SJCRH30 (cell line): ENCODE measurements at regions not wholly inside any gene's neighbourhood (a gene's known extent, or its start where the extent isn't known, plus 50 kb on each side); places are given as distances from the start of the nearest gene placed in this dataset.

Experiments used
- DNase-seq, 2 experiments: peaks; one replicate each; pipeline ENCODE4 v3.0.0-alpha.2; 2015 to 2020
- H3K27ac ChIP-seq: fragments of 250-450 bp; sonication (Bioruptor Pico); 2 replicates; pipeline ENCODE4 v1.5.1; 2020; ENCODE audit warnings: mild to moderate bottlenecking, moderate library complexity
- H3K27me3 ChIP-seq: fragments of 250-450 bp; sonication (Bioruptor Pico); 2 replicates; pipeline ENCODE4 v1.5.1; 2020; ENCODE audit warnings: mild to moderate bottlenecking, moderate library complexity
- H3K36me3 ChIP-seq: fragments of 250-450 bp; sonication (Bioruptor Pico); 2 replicates; pipeline ENCODE4 v1.5.1; 2020; ENCODE audit warnings: mild to moderate bottlenecking, moderate library complexity
- H3K4me1 ChIP-seq: fragments of 250-450 bp; sonication (Bioruptor Pico); 2 replicates; pipeline ENCODE4 v1.5.1; 2020; ENCODE audit warnings: mild to moderate bottlenecking, moderate library complexity
- H3K4me3 ChIP-seq: fragments of 250-450 bp; sonication (Bioruptor Pico); 2 replicates; pipeline ENCODE4 v1.5.1; 2020; ENCODE audit warnings: mild to moderate bottlenecking, moderate library complexity
- H3K9me3 ChIP-seq: fragments of 250-450 bp; sonication (Bioruptor Pico); replicated peaks from 2 replicates; pipeline ENCODE4 v1.5.1; 2020; ENCODE audit warnings: mild to moderate bottlenecking, moderate library complexity

DNA sequence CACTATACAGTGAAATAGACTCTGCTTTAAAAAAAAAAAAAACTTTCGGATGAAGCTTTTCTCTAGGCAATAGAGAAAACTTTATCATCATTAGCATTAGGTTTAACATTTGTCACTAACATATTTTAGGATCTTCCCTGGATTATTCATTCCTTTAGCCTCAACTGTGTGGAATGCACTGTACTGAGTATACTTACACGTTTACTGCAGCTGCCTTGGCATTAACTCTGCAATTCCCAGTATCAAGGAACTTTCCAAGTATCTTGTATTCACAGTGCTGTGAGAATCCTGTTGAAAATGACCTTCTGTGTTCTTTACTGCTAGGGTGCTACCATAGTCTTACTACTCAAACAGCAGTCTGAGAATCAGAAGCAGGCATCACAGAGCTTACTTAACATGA lies 328.2 kb upstream of the COL3A1 start:
- Histone ChIP-seq H3K27ac (no peak overlapping the region), H3K9me3 (0 out of 2 replicates have a peak, but pooled peaks cover 5% of the 10 kb centered on the region), H3K4me3 (no peak overlapping the region), H3K4me1 (peaks cover 6% of the 10 kb centered on the region; the same call in 1 of the 2 replicates), H3K27me3 (no peaks in the 10 kb centered on the region), H3K36me3 (no peaks in the 10 kb centered on the region)
- DNase-seq, result peak; percentile 12 to 45

DNA sequence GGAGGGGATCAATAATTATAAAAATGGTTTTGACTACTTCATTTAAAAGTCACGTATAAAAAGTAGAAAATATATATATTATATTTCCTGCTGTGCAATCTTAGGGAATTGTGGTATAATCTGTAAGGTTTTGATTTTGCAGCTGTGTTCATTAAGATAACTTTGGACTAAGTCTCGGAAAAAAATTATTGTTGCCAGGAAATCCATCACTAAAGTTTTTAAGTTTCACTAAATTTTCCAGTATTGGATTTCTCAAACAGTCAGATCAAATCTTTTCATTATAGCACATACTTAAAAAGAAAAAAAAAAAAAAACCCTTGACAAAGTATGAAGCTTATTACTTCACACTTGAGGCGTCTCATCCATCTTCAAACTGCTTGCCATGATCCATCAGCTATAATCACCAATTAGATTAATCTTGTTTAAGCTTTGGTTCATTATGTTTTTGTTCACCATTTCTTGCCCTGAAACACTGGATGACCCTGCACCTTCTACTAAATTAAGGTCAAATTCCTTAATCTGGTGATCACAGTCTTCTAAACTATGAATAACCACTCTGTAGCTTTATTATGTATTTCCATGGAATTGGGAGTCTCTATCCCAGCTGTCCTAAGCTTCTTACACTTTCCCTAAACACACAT lies 326.6 kb upstream of the COL3A1 start:
- H3K4me1 ChIP-seq, result peaks cover 6% of the 10 kb centered on the region; the same call in 1 of the 2 replicates
- DNase-seq, result no peak
- H3K9me3 ChIP-seq, result 0 out of 2 replicates have a peak, but pooled peaks cover 5% of the 10 kb centered on the region
- H3K27ac ChIP-seq, result no peak overlapping the region
- H3K4me3 ChIP-seq, result no peak overlapping the region
- no peaks in the 10 kb centered on the region for H3K36me3 ChIP-seq
- H3K27me3 ChIP-seq, result no peaks in the 10 kb centered on the region

DNA sequence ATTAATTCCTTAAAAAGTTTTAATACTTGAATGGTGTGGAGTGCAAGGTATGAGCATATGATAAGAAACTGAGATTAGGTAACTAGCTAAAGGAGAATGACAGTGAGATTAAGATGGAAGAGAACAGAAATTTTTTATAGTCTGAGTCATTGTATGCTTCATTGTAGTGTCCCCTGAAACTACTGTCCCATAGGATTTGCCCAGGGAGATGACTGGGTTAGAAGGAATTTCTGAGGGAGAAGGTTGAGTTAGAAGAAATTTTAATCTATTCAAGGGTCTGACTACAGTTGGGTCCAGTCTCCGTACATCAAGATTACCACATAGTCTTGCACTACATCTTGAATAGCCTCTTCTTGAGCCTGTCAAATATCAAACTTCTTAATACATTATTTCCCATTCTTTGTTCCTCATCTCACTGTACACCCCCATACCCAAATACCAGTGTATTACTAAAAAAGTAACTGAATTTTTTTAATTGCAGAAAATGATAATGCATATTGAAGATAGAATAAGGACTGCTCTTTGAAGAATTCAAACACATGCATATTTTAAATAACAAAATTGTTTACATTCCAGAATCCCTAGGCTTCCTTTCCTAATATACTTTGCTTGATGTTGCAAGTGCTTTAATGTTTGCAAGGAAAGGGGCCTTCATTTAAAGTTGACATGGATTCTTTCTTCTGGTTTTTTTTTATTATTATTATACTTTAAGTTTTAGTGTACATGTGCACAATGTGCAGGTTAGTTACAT lies 314.3 kb upstream of the COL3A1 start:
- H3K9me3 ChIP-seq, result peaks cover 9% of the 10 kb centered on the region; the same call in 1 of the 2 replicates
- H3K27me3 ChIP-seq, result no peaks in the 10 kb centered on the region
- H3K27ac ChIP-seq, result no peak overlapping the region
- no peak overlapping the region for H3K4me3 ChIP-seq
- peak; percentile 35 to 50 for DNase-seq
- H3K4me1 ChIP-seq, result peaks cover 24% of the 10 kb centered on the region
- no peaks in the 10 kb centered on the region for H3K36me3 ChIP-seq

DNA sequence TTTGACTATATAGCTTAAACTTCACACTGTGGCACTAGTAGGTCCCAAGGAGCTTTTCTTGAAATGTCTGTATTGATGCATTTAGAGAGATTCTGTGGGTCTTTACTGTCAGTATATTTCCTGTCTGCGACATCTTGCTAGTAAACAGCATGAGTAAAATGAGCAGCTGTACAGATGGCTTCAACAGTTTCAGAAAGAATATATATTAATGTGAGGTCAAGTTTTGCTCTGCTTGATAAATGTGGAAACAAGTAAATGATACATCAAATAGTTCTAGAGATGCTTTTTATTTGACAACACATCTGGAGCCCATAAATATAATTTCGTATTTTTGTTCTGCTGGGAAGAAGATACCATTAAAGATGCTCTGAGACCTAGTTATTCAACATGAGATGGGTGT lies 310.9 kb upstream of the COL3A1 start:
- Histone ChIP-seq H3K4me3 (no peak overlapping the region), H3K27me3 (no peaks in the 10 kb centered on the region), H3K27ac (no peak overlapping the region), H3K9me3 (peaks cover 9% of the 10 kb centered on the region; the same call in 1 of the 2 replicates), H3K36me3 (no peaks in the 10 kb centered on the region), H3K4me1 (peaks cover 22% of the 10 kb centered on the region)
- peak in 1 of 2 experiments; percentile 63 for DNase-seq

DNA sequence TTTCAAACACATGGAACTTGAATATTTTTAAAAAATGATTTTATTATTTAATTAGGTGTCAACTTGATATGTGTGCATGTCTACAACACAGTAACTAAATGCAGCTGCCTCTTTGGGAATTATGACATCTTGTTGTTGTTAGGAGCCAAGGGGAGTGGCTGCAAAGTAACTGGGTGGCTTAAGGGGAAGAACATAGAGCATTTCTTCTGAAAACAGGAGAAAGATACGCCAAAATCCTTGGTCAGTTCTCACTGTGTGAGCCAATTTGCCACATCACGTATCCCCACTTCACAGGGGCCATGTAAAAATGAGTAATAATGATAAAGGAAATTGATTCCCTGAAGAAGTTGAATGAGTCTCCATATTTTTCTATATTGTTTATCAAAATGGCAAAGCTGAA lies 309.8 kb upstream of the COL3A1 start:
- Histone ChIP-seq H3K27me3 (no peaks in the 10 kb centered on the region), H3K4me3 (no peak overlapping the region), H3K27ac (no peak overlapping the region), H3K4me1 (peaks cover 21% of the 10 kb centered on the region), H3K36me3 (no peaks in the 10 kb centered on the region), H3K9me3 (peaks cover 9% of the 10 kb centered on the region; the same call in 1 of the 2 replicates)
- no peak for DNase-seq

DNA sequence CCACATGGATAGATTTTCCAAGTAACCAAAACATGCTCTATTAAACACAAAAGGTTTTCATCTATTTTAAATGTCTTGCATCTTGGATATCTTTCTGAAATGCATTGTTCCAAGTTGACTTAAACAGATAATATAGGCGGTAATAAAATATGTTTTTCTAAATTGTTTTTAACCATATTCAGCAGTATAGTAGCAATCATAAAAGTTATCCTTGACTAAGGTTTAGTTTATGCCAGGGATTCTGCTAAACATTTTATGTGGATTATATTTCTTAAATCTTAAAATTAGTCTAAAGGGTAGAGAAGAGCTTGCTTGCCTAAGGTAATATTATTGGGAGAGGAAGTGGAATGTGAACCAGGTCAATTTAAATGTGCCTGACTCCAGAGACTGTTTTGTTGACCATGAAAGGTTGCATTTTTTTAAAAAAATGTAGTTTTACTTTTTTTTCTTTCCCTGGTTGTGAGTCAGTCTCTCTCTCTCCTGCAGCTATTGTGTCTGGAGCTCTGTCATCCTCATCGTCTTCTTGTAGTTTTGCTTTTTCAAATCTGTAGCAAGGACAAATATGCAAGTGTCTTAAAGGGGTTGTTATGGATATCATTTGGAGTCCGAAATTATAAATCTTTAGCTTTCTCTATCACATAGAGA lies 309.1 kb upstream of the COL3A1 start:
- no peak overlapping the region for H3K4me3 ChIP-seq
- H3K4me1 ChIP-seq, result peaks cover 16% of the 10 kb centered on the region
- DNase-seq, result no peak
- no peaks in the 10 kb centered on the region for H3K36me3 ChIP-seq
- peaks cover 6% of the 10 kb centered on the region; the same call in 1 of the 2 replicates for H3K9me3 ChIP-seq
- H3K27ac ChIP-seq, result no peak overlapping the region
- H3K27me3 ChIP-seq, result no peaks in the 10 kb centered on the region

DNA sequence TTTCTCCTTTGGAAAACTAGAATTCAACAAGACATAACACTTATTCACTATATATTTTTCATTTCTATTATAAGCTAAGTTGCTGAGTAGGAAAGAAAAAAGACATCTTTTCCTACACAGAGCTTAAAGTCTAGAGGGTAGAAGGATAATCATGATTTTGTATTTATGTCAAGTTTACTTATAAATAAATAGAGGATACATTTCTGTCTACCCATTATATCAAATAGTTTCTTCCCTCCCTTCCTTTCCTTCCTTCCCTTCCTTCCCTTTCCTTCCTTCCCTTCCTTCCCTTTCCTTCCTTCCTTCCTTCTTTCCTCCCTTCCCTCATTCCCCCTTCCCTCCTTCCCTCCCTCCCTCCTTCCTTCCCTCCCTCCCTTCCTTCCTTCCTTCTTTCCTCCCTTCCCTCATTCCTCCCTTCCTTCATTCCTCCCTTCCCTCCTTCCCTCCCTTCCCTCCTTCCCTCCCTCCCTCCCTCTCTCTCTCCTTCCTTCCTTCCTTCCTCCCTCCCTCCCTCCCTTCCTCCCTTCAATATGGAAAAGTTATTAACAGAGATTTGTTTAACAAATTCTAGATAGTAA lies 308.4 kb upstream of the COL3A1 start:
- Histone ChIP-seq H3K27ac (no peak overlapping the region), H3K27me3 (no peaks in the 10 kb centered on the region), H3K36me3 (no peaks in the 10 kb centered on the region), H3K4me3 (no peak overlapping the region), H3K4me1 (peaks cover 16% of the 10 kb centered on the region), H3K9me3 (peaks cover 6% of the 10 kb centered on the region; the same call in 1 of the 2 replicates)
- DNase-seq, result no peak

DNA sequence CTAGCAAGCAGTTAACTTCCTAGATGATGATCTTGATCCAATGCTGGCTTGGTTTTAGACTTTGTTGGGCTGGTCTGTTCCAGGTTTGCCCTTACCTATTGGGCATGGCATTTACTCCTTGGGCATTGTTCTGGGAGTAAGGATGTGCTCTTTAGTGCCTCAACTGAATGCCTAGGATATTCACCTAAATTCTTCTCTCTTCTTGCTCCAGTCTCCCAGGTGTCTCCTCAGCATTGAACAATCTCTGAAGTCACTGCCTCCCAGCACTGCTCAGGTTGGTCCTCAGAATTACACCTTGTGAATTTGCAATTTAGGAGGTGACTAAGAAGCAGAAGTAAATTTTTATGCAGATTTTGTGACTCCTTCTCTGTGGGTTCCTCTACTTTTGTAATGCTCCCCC lies 307.7 kb upstream of the COL3A1 start:
- H3K4me3 ChIP-seq, result no peak overlapping the region
- H3K36me3 ChIP-seq, result no peaks in the 10 kb centered on the region
- H3K27ac ChIP-seq, result no peak overlapping the region
- DNase-seq, result no peak
- peaks cover 12% of the 10 kb centered on the region for H3K4me1 ChIP-seq
- H3K9me3 ChIP-seq, result peaks cover under 1% of the 10 kb centered on the region; the same call in 1 of the 2 replicates
- no peaks in the 10 kb centered on the region for H3K27me3 ChIP-seq

DNA sequence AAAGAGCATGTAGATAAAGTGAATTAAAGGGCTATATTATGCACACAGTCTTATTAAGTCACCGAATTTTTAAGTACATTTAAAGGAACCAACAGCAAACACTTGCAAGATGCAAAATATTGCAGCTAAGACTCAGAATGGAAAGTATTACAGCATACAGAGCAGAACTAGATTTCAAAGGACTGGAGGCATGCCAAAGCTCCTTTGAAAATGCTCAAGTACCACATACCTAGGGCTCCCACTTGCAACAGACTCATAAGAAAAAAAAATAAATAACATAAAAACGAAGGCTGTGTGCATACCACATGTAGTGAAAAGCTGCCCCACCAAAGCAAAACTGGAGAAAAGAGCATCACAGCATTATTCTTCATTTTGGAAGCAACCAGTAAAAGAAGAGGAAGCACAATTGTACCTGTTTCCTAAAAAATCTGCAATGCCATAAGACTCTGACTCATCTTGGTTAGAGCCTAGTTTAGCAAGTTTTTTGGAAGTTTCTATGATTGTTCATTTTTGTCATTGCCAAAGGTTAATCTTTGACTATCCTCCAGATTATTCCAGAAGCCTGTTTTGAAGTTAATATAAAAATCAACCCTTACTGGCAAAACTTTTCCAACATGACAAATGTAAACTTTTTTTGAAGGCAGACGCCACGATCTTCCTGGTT lies 306.0 kb upstream of the COL3A1 start:
- peaks cover 5% of the 10 kb centered on the region for H3K4me1 ChIP-seq
- DNase-seq, result no peak
- no peak overlapping the region for H3K27ac ChIP-seq
- H3K9me3 ChIP-seq, result no peaks in the 10 kb centered on the region; the same call in 1 of the 2 replicates
- H3K27me3 ChIP-seq, result no peaks in the 10 kb centered on the region
- H3K4me3 ChIP-seq, result no peak overlapping the region
- H3K36me3 ChIP-seq, result no peaks in the 10 kb centered on the region

DNA sequence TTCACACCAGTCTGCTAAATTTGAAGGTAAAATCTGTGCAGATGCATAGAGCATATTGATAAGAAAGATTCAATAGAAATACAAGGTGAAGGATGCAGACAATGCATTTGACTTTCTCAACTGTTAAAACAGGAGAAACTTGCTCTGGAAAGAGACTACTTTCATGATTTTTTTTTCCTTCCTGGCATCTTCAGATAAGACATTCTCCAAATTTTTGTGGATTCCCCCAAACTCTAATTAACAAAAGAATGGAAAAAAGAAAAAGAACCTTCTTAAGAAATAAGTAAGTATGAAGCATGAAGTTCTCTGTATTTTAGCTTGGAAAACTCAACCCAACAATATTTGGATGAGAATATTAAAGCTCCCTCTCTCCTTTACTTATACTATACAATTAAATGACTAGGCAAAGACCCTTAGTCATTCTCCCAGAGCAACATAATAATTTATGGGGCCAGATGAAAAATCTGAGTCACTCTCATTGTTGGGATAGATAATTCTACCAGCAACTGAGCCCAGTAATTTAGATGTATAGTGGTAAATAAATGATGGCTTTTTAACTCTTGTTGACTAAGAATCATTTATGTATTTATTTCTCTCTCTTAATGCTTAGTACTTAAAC lies 298.7 kb upstream of the COL3A1 start:
- peak in 1 of 2 experiments; percentile 74 for DNase-seq
- H3K27ac ChIP-seq, result peak overlapping the region; percentile 88

DNA sequence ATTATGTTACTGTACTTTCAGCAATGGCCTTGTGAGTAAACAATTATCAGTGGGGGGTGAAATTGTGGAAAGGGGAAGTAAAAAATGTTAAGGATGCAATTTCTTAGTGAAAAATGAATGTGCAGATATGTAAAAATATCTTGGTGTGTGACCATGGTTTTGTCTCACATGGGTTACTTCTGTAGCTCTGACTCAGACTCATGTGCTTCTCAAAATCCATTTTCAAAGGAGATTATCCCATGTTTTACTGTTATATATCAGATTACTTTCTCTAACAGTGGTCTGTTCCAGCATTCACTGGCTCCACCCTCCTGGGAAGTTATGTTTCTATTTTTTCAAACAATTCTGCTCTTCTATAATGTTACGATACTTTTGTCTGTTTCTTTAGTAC lies 298.2 kb upstream of the COL3A1 start:
- Histone ChIP-seq H3K4me3 (no peak overlapping the region), H3K36me3 (no peaks in the 10 kb centered on the region), H3K27me3 (no peaks in the 10 kb centered on the region), H3K9me3 (no peaks in the 10 kb centered on the region), H3K4me1 (peaks cover 29% of the 10 kb centered on the region), H3K27ac (peak overlapping the region; percentile 88)
- peak; percentile 59 to 91 for DNase-seq

More for the DNA sequence above, 298.7 kb upstream of the COL3A1 start:
- Histone ChIP-seq H3K4me1 (peaks cover 29% of the 10 kb centered on the region), H3K9me3 (no peaks in the 10 kb centered on the region), H3K36me3 (no peaks in the 10 kb centered on the region), H3K27me3 (no peaks in the 10 kb centered on the region), H3K4me3 (no peak overlapping the region)

DNA sequence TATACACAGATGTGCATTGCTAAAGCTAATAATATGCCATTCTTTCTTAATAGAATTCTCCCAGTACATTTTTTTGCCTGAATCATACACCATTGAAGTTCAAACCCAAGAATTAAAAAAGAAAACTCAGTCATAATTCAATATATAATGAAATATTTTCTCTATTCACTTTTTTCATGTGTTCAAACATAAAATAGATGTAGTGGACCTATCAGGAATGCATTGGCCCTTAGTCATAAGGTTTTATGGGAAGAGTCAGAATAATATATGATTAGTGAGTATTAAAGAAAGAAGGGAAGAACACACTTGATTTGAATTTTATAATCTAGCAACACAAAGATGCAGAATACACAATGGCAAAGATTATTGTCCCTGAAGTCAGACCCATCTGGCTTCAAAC lies 297.0 kb upstream of the COL3A1 start:
- no peaks in the 10 kb centered on the region for H3K9me3 ChIP-seq
- no peak overlapping the region for H3K27ac ChIP-seq
- no peaks in the 10 kb centered on the region for H3K36me3 ChIP-seq
- no peak for DNase-seq
- H3K27me3 ChIP-seq, result no peaks in the 10 kb centered on the region
- H3K4me3 ChIP-seq, result no peak overlapping the region
- peaks cover 29% of the 10 kb centered on the region for H3K4me1 ChIP-seq

DNA sequence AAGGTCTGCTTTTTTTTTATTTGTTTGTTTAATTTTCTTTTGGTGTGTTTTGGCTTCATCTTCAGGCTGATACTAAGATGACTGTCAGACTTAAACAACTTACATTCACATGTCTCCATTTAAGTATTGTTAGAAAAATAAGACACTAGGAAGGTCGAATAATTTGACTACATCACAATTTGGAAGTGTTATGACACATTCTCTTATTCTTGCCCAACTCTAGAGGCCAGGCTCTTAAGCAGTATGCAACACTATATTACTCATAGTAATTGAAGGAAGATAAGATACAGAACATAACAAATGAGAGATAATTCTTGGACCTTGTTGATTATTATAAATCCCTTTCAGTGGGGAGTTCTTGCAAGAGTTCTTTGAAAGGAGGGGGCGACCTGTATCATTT lies 295.3 kb upstream of the COL3A1 start:
- Histone ChIP-seq H3K36me3 (no peaks in the 10 kb centered on the region), H3K4me3 (no peak overlapping the region), H3K27me3 (no peaks in the 10 kb centered on the region), H3K4me1 (peaks cover 29% of the 10 kb centered on the region), H3K27ac (no peak overlapping the region), H3K9me3 (no peaks in the 10 kb centered on the region)
- DNase-seq, result no peak

DNA sequence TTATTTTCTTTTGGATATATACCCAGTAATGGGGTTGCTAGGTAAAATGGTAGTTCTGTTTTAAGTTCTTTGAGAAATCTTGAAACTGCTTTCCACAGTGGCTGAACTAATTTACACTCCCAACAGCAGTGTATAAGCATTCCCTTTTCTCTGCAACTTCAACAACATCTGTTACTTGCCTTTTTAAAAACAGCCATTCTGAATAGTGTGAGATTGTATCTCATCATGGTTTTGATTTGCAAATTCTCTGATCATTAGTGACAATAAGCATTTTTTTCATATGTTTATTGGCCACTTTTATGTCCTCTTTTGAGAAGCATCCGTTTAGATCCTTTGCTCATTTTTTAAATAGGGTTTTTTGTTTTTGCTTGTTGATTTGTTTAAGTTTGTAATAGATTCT lies 291.3 kb upstream of the COL3A1 start:
- Histone ChIP-seq H3K27ac (no peak overlapping the region), H3K4me3 (no peak overlapping the region)

More for the DNA sequence above, 291.3 kb upstream of the COL3A1 start:
- Histone ChIP-seq H3K9me3 (peaks cover 7% of the 10 kb centered on the region; the same call in 1 of the 2 replicates), H3K27me3 (no peaks in the 10 kb centered on the region), H3K4me1 (no peaks in the 10 kb centered on the region), H3K36me3 (no peaks in the 10 kb centered on the region)
- DNase-seq, result no peak
